ENCODE measurements at regions not wholly inside any gene's neighbourhood (a gene's known extent, or its start where the extent isn't known, plus 50 kb on each side); places are given as distances from the start of the nearest gene placed in this dataset.
"Not testable (repeated sequence)": the region's sequence is repeated elsewhere in the genome, so short reads cannot be mapped to it uniquely, and the experiment has no call there.

- DNase-seq = not testable (repeated sequence)
Measured at GRCh38 chr1:149635290-149635899, 51.7 kb downstream of the PPIAL4C start.

- DNase-seq = peak; percentile 79
Measured at GRCh38 chr1:149636286-149637122, 52.9 kb downstream of the PPIAL4C start.

GRCh38 chr1:149638481-149638880 lies 54.8 kb downstream of the PPIAL4C start:
- DNase-seq = not testable (repeated sequence)

- not testable (repeated sequence) for DNase-seq
Measured at GRCh38 chr1:149638901-149639658, 55.4 kb downstream of the PPIAL4C start.

GRCh38 chr1:149641179-149641578 lies 57.5 kb downstream of the PPIAL4C start:
- DNase-seq = not testable (repeated sequence)

- DNase-seq = not testable (repeated sequence)
Measured at GRCh38 chr1:149644818-149645217, 61.2 kb downstream of the PPIAL4C start.

GRCh38 chr1:149646360-149647017 lies 62.8 kb downstream of the PPIAL4C start:
- not testable (repeated sequence) for DNase-seq

GRCh38 chr1:149647018-149647373 lies 63.3 kb downstream of the PPIAL4C start:
- DNase-seq = not testable (repeated sequence)

- DNase-seq = not testable (repeated sequence)
Measured at GRCh38 chr1:149657750-149658149, 74.1 kb downstream of the PPIAL4C start.

GRCh38 chr1:149658175-149658574 lies 74.5 kb downstream of the PPIAL4C start:
- not testable (repeated sequence) for DNase-seq

GRCh38 chr1:149664624-149665023 lies 81.0 kb downstream of the PPIAL4C start:
- not testable (repeated sequence) for DNase-seq

GRCh38 chr1:149665033-149665432 lies 81.4 kb downstream of the PPIAL4C start:
- not testable (repeated sequence) for DNase-seq

- not testable (repeated sequence) for DNase-seq
Measured at GRCh38 chr1:149665528-149665927, 81.9 kb downstream of the PPIAL4C start.

- not testable (repeated sequence) for DNase-seq
Measured at GRCh38 chr1:149673231-149673909, 89.7 kb downstream of the PPIAL4C start.

- DNase-seq = not testable (repeated sequence)
Measured at GRCh38 chr1:149674921-149675320, 91.3 kb downstream of the PPIAL4C start.

GRCh38 chr1:149677359-149677758 lies 93.7 kb downstream of the PPIAL4C start:
- not testable (repeated sequence) for DNase-seq

- not testable (repeated sequence) for DNase-seq
Measured at GRCh38 chr1:149686593-149687238, 95.8 kb upstream of the FCGR1A start.

GRCh38 chr1:149691399-149691798 lies 91.1 kb upstream of the FCGR1A start:
- DNase-seq = not testable (repeated sequence)

- not testable (repeated sequence) for DNase-seq
Measured at GRCh38 chr1:149692804-149693539, 89.5 kb upstream of the FCGR1A start.

GRCh38 chr1:149695066-149695465 lies 87.4 kb upstream of the FCGR1A start:
- not testable (repeated sequence) for DNase-seq

GRCh38 chr1:149700220-149700619 lies 82.3 kb upstream of the FCGR1A start:
- not testable (repeated sequence) for DNase-seq
